22Rv1 (cell line): ENCODE measurements at regions not wholly inside any gene's neighbourhood (a gene's known extent, or its start where the extent isn't known, plus 50 kb on each side); places are given as distances from the start of the nearest gene placed in this dataset.

Source experiments
- CTCF ChIP-seq: fragments of 450-650 bp; IDR thresholded peaks from 2 replicates; pipeline ENCODE4 v1.5.1; 2017; ENCODE audit warnings: mild to moderate bottlenecking
- ZFX ChIP-seq: fragments of 450-650 bp; IDR thresholded peaks from 2 replicates; pipeline ENCODE4 v1.6.1; 2017; ENCODE audit warnings: antibody characterized with exemption, borderline replicate concordance

- no peak for TF ChIP-seq CTCF
- no peak for TF ChIP-seq ZFX
Observed at GRCh38 chr17:5821803-5822202, 237.5 kb upstream of the NLRP1 start.
